Neural cell (in vitro differentiated cells): ENCODE measurements at regions not wholly inside any gene's neighbourhood (a gene's known extent, or its start where the extent isn't known, plus 50 kb on each side); places are given as distances from the start of the nearest gene placed in this dataset.
"Not testable (repeated sequence)": the region's sequence is repeated elsewhere in the genome, so short reads cannot be mapped to it uniquely, and the experiment has no call there.

Experiments
- H2AFZ ChIP-seq: fragments of 200-600, 300-800 bp; sonication (generic), shearing (Covaris generic); 2 replicates; pipeline ENCODE4 v1.6.0; 2014; ENCODE audit warnings: low read depth, mild to moderate bottlenecking, antibody characterized with exemption, low read length, moderate library complexity
- H3F3A ChIP-seq: fragments of 200-600 bp; shearing (Covaris generic); 2 replicates; pipeline ENCODE4 v1.6.1; 2016; ENCODE audit warnings: mild to moderate bottlenecking, moderate library complexity, mixed read lengths, antibody characterized with exemption, low read length; ENCODE audit not compliant: insufficient read depth, poor library complexity, severe bottlenecking
- H3K27ac ChIP-seq: fragments of 200-600, 300-800 bp; sonication (generic), shearing (Covaris generic); 2 replicates; pipeline ENCODE4 v1.5.1; 2014; ENCODE audit warnings: mild to moderate bottlenecking, low read length, moderate library complexity
- H3K27me3 ChIP-seq: fragments of 300-800, 200-600 bp; sonication (generic), shearing (Covaris generic); 2 replicates; pipeline ENCODE4 v1.6.0; 2014; ENCODE audit warnings: mild to moderate bottlenecking, low read depth, low read length, moderate library complexity; ENCODE audit not compliant: insufficient read depth
- H3K36me3 ChIP-seq: fragments of 300-800, 200-600 bp; sonication (generic), shearing (Covaris generic); 2 replicates; pipeline ENCODE4 v1.5.1; 2014; ENCODE audit warnings: mild to moderate bottlenecking, antibody characterized with exemption, low read length, moderate library complexity; ENCODE audit not compliant: insufficient read depth
- H3K4me2 ChIP-seq: fragments of 300-800, 200-600 bp; sonication (generic), shearing (Covaris generic); 2 replicates; pipeline ENCODE4 v1.6.0; 2014; ENCODE audit warnings: mild to moderate bottlenecking, low read length
- H3K4me3 ChIP-seq: fragments of 300-800, 200-600 bp; sonication (generic), shearing (Covaris generic); 2 replicates; pipeline ENCODE4 v1.5.1; 2014; ENCODE audit warnings: mild to moderate bottlenecking, low read length, moderate library complexity
- H3K79me2 ChIP-seq: fragments of 200-600 bp; shearing (Covaris generic); replicated peaks from 2 replicates; pipeline ENCODE4 v1.6.0; 2014; ENCODE audit warnings: mild to moderate bottlenecking, low read length, moderate library complexity; ENCODE audit not compliant: insufficient read depth
- H3K9ac ChIP-seq: fragments of 300-800, 200-600 bp; sonication (generic), shearing (Covaris generic); 2 replicates; pipeline ENCODE4 v1.6.1; 2016; ENCODE audit warnings: mild to moderate bottlenecking, low read length, mixed read lengths
- H3K9me2 ChIP-seq: fragments of 200-600 bp; shearing (Covaris generic); 2 replicates; pipeline ENCODE4 v1.6.1; 2016; ENCODE audit warnings: mild to moderate bottlenecking, low read length, mixed read lengths; ENCODE audit not compliant: insufficient read depth
- H3K9me3 ChIP-seq: fragments of 200-600, 300-800 bp; sonication (generic), shearing (Covaris generic); 2 replicates; pipeline ENCODE4 v1.6.1; 2016; ENCODE audit warnings: mild to moderate bottlenecking, mixed run types, low read length, moderate library complexity, mixed read lengths
- H4K20me1 ChIP-seq: fragments of 200-600 bp; shearing (Covaris generic); 2 replicates; pipeline ENCODE4 v1.6.1; 2016; ENCODE audit warnings: mild to moderate bottlenecking, mixed run types; ENCODE audit not compliant: insufficient read depth
- CTCF ChIP-seq: fragments of 450-650 bp; IDR thresholded peaks from 2 replicates; pipeline ENCODE4 v1.5.1; 2014; ENCODE audit warnings: antibody characterized with exemption, mild to moderate bottlenecking, moderate library complexity; ENCODE audit not compliant: poor library complexity, severe bottlenecking
- EP300 ChIP-seq: fragments of 450-650 bp; conservative IDR thresholded peaks from 2 replicates; pipeline ENCODE4 v1.6.1; 2014; ENCODE audit warnings: antibody characterized with exemption, mild to moderate bottlenecking, moderate library complexity; ENCODE audit not compliant: poor library complexity, severe bottlenecking
- EZH2 ChIP-seq: fragments of 200-600, 300-800 bp; shearing (Covaris generic), sonication (generic); IDR thresholded peaks from 2 replicates; pipeline ENCODE4 v1.6.1; 2014; ENCODE audit warnings: antibody characterized with exemption, low read length, borderline replicate concordance, mild to moderate bottlenecking; ENCODE audit not compliant: insufficient read depth, poor library complexity, severe bottlenecking
- MXI1 ChIP-seq: fragments of 450-650 bp; conservative IDR thresholded peaks from 2 replicates; pipeline ENCODE4 v1.6.1; 2014; ENCODE audit warnings: antibody characterized with exemption, mild to moderate bottlenecking; ENCODE audit not compliant: poor library complexity, severe bottlenecking
- POLR2AphosphoS5 ChIP-seq: IDR thresholded peaks from 2 replicates; pipeline ENCODE4 v1.6.1; 2012
- RAD21 ChIP-seq: fragments of 450-650 bp; conservative IDR thresholded peaks from 2 replicates; pipeline ENCODE4 v1.6.1; 2014; ENCODE audit warnings: antibody characterized with exemption, mild to moderate bottlenecking, moderate library complexity
- REST ChIP-seq: IDR thresholded peaks from 2 replicates; pipeline ENCODE4 v1.6.1; 2012; ENCODE audit warnings: borderline replicate concordance
- SMC3 ChIP-seq: fragments of 450-650 bp; conservative IDR thresholded peaks from 2 replicates; pipeline ENCODE4 v1.6.1; 2014; ENCODE audit warnings: antibody characterized with exemption, mild to moderate bottlenecking, moderate library complexity; ENCODE audit not compliant: poor library complexity
- TAF1 ChIP-seq: IDR thresholded peaks from 2 replicates; pipeline ENCODE4 v1.6.1; 2012; ENCODE audit warnings: low read depth

GRCh38 chr21:35520302-35520701 is 471.2 kb upstream of the RUNX1 start:
- H2AFZ ChIP-seq, result no peak overlapping the region
- H4K20me1 ChIP-seq, result no peaks in the 10 kb centered on the region
- no peak overlapping the region for H3K27ac ChIP-seq
- H3K4me3 ChIP-seq, result no peak overlapping the region
- TF ChIP-seq MXI1 (no peak), CTCF (no peak), TAF1 (no peak), POLR2AphosphoS5 (no peak), EZH2 (no peak), RAD21 (no peak), EP300 (no peak), SMC3 (no peak), REST (no peak)
- H3K9ac ChIP-seq, result no peak overlapping the region
- no peaks in the 10 kb centered on the region for H3K27me3 ChIP-seq
- no peaks in the 10 kb centered on the region for H3F3A ChIP-seq
- H3K36me3 ChIP-seq, result no peaks in the 10 kb centered on the region
- no peaks in the 10 kb centered on the region for H3K79me2 ChIP-seq
- no peaks in the 10 kb centered on the region for H3K9me2 ChIP-seq
- H3K9me3 ChIP-seq, result no peaks in the 10 kb centered on the region
- H3K4me2 ChIP-seq, result no peak overlapping the region

GRCh38 chr21:35517865-35518264 is 468.8 kb upstream of the RUNX1 start:
- Histone ChIP-seq H3K27ac (no peak overlapping the region), H3K36me3 (no peaks in the 10 kb centered on the region), H3K4me3 (no peak overlapping the region), H3K4me2 (no peak overlapping the region), H3K27me3 (no peaks in the 10 kb centered on the region), H3K9me2 (no peaks in the 10 kb centered on the region), H4K20me1 (no peaks in the 10 kb centered on the region), H3K9me3 (no peaks in the 10 kb centered on the region), H3K79me2 (no peaks in the 10 kb centered on the region), H2AFZ (no peak overlapping the region), H3F3A (no peaks in the 10 kb centered on the region), H3K9ac (no peak overlapping the region)
- no peak for TF ChIP-seq POLR2AphosphoS5
- TF ChIP-seq RAD21, result no peak

GRCh38 chr21:35516292-35516691 is 467.2 kb upstream of the RUNX1 start:
- not testable (repeated sequence) for H3K36me3 ChIP-seq, H3F3A ChIP-seq

More at GRCh38 chr21:35516292-35516691, 467.2 kb upstream of the RUNX1 start:
- H3K9me2 ChIP-seq, H3K4me2 ChIP-seq, H2AFZ ChIP-seq, H4K20me1 ChIP-seq, H3K4me3 ChIP-seq, H3K27ac ChIP-seq, H3K9ac ChIP-seq, H3K27me3 ChIP-seq, H3K79me2 ChIP-seq, H3K9me3 ChIP-seq: not testable (repeated sequence)
